GM12874 (cell line): ENCODE measurements at regions not wholly inside any gene's neighbourhood (a gene's known extent, or its start where the extent isn't known, plus 50 kb on each side); places are given as distances from the start of the nearest gene placed in this dataset.

Experiments used
- CTCF ChIP-seq: IDR thresholded peaks from 2 replicates; pipeline ENCODE4 v1.5.1; 2011; ENCODE audit warnings: low read depth, mild to moderate bottlenecking, control low read depth, low read length, moderate library complexity; ENCODE audit not compliant: insufficient read depth

GRCh38 chr11:92477686-92478085 is 253.1 kb downstream of the FAT3 start:
- no peak for TF ChIP-seq CTCF

- no peak for TF ChIP-seq CTCF
Measured at GRCh38 chr11:92480499-92480898, 255.9 kb downstream of the FAT3 start.

DNA sequence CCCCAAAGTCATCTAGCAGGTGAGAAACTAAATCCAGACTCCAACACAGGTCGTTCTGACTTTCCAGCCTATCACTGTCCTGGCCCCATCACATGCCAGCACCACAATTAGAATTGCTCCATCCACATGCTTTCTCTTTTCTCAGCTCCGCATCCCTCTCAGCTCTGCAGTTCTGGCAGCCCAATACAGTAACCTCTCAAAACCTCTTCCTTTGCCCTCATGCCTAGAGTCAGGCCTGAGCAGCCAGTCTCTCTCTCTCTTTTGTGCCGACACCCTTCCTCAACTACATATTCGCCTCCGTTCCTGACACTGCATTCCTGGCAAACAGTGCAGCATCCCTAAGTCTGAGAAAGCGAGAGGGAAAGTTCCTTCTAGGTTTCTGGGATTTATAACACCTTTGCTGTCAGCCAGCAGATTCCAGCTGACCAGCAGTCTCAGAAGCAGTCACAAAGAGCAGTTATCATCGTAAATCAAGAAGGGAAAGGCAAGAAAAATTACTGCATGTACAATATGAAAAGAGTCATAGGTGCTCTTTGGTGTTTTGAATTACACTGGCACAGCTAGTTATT is 258.0 kb downstream of the FAT3 start:
- TF ChIP-seq CTCF = no peak

- TF ChIP-seq CTCF = no peak
Measured at GRCh38 chr11:92484570-92484969, 260.0 kb downstream of the FAT3 start.

DNA sequence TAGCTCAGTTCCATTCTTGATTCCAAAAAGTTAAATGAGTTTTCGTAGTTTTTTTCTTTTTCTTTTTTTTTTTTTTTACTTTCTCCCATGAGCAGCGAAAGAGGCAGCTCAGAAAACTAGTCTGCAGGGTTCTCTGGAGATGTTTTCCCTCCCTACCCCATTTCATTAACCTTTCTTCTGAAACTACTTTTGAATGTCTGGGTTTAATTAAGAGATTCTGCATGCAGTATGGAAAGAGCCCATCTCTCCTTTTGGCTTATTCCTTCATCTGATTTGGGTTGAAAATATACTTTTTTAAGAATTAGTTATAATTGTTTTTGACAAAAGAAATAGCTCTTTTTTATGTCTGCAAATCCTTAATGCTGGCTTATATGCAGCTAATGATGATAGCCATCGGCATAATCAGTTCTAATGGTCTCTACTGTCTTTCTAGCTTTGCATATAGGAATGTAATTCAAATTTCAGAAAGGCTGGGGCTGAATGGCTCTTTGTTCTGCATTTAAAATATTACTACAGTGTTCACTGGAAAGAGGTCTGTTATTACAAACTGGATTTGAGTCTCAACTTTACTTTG is 265.3 kb downstream of the FAT3 start:
- no peak for TF ChIP-seq CTCF

GRCh38 chr11:92492372-92492771 is 267.8 kb downstream of the FAT3 start:
- TF ChIP-seq CTCF = no peak

- TF ChIP-seq CTCF = no peak
Measured at GRCh38 chr11:92495107-92495793, 270.6 kb downstream of the FAT3 start.
